ENCODE measurements at regions not wholly inside any gene's neighbourhood (a gene's known extent, or its start where the extent isn't known, plus 50 kb on each side); places are given as distances from the start of the nearest gene placed in this dataset.

- DNase-seq = no peak
- H3K36me3 Mint-ChIP-seq (ENCODE audit: low read depth) = no peaks in the 10 kb centered on the region
- intact Hi-C loops (cut with micrococcal nuclease) = no loop called here
- no peak for TF ChIP-seq CTCF (IDR thresholded peaks at IDR 0.05)
- no peaks in the 10 kb centered on the region for H3K4me1 Mint-ChIP-seq (ENCODE audit: low read depth)
- ChIA-PET CTCF (interaction anchor here (0.7 kb wide), 1 partner anchor 24 kb away, joined by 3 read pairs; no protein-coding TSS in a partner anchor), POLR2A (no interaction called here)
- peaks cover 3% of the 10 kb centered on the region for H3K9me3 Mint-ChIP-seq
- no peak overlapping the region for H3K4me3 Mint-ChIP-seq
- no peak overlapping the region for H3K27ac Mint-ChIP-seq
- no peak for ATAC-seq
- no peaks in the 10 kb centered on the region for H3K27me3 Mint-ChIP-seq
Observed at GRCh38 chr5:164472165-164472564, 966.7 kb downstream of the MAT2B start.

- DNase-seq = no peak
- no peak for ATAC-seq
- H3K27me3 Mint-ChIP-seq = no peaks in the 10 kb centered on the region
- H3K36me3 Mint-ChIP-seq (ENCODE audit: low read depth) = no peaks in the 10 kb centered on the region
- H3K4me1 Mint-ChIP-seq (ENCODE audit: low read depth) = no peaks in the 10 kb centered on the region
- ChIA-PET CTCF (no interaction called here), POLR2A (no interaction called here)
- no peak overlapping the region for H3K4me3 Mint-ChIP-seq
- peaks cover 1% of the 10 kb centered on the region for H3K9me3 Mint-ChIP-seq
- H3K27ac Mint-ChIP-seq = no peak overlapping the region
- intact Hi-C loops (cut with micrococcal nuclease) = no loop called here
- no peak for TF ChIP-seq CTCF (IDR thresholded peaks at IDR 0.05)
Observed at GRCh38 chr5:164475339-164475977, 970.0 kb downstream of the MAT2B start.

GRCh38 chr5:164481270-164481669 lies 975.9 kb downstream of the MAT2B start:
- Mint-ChIP-seq H3K4me1 (ENCODE audit: low read depth) (no peaks in the 10 kb centered on the region), H3K4me3 (no peak overlapping the region), H3K9me3 (no peaks in the 10 kb centered on the region), H3K36me3 (ENCODE audit: low read depth) (no peaks in the 10 kb centered on the region), H3K27me3 (no peaks in the 10 kb centered on the region), H3K27ac (no peak overlapping the region)
- POLR2A ChIA-PET = no interaction called here
- TF ChIP-seq CTCF (IDR thresholded peaks at IDR 0.05) = no peak
- intact Hi-C loops (cut with micrococcal nuclease) = no loop called here
- DNase-seq (no peak), ATAC-seq (no peak)
- CTCF ChIA-PET = no interaction called here

- Mint-ChIP-seq H3K27ac (no peak overlapping the region), H3K4me3 (no peak overlapping the region), H3K27me3 (no peaks in the 10 kb centered on the region), H3K4me1 (ENCODE audit: low read depth) (no peaks in the 10 kb centered on the region), H3K9me3 (peaks cover 1% of the 10 kb centered on the region), H3K36me3 (ENCODE audit: low read depth) (no peaks in the 10 kb centered on the region)
- DNase-seq = no peak
- ChIA-PET POLR2A (no interaction called here), CTCF (no interaction called here)
- no peak for ATAC-seq
- intact Hi-C loops (cut with micrococcal nuclease) = no loop called here
- TF ChIP-seq CTCF (IDR thresholded peaks at IDR 0.05) = no peak
Observed at GRCh38 chr5:164482351-164482750, 976.9 kb downstream of the MAT2B start.

- ATAC-seq (no peak), DNase-seq (no peak)
- intact Hi-C loops (cut with micrococcal nuclease) = no loop called here
- no peak for TF ChIP-seq CTCF (IDR thresholded peaks at IDR 0.05)
- no peaks in the 10 kb centered on the region for H3K4me1 Mint-ChIP-seq (ENCODE audit: low read depth)
- H3K27ac Mint-ChIP-seq = no peak overlapping the region
- H3K9me3 Mint-ChIP-seq = peaks cover 1% of the 10 kb centered on the region
- no peaks in the 10 kb centered on the region for H3K27me3 Mint-ChIP-seq
- ChIA-PET POLR2A (no interaction called here), CTCF (no interaction called here)
- H3K4me3 Mint-ChIP-seq = no peak overlapping the region
- no peaks in the 10 kb centered on the region for H3K36me3 Mint-ChIP-seq (ENCODE audit: low read depth)
Observed at GRCh38 chr5:164484948-164485347, 979.5 kb downstream of the MAT2B start.

Data from activated CD8-positive, alpha-beta T cell treated with anti-CD3 and anti-CD28 coated beads for 36 hours (primary cell).